Stomach (tissue), 4 donors: ENCODE measurements at regions not wholly inside any gene's neighbourhood (a gene's known extent, or its start where the extent isn't known, plus 50 kb on each side); places are given as distances from the start of the nearest gene placed in this dataset.
"Not testable (repeated sequence)": the region's sequence is repeated elsewhere in the genome, so short reads cannot be mapped to it uniquely, and the experiment has no call there.

ENCODE experiments used
- CTCF ChIP-seq, 7 experiments: fragments of 450-650 bp in 4 of 7; fragments of 200-600 bp in 3 of 7; sonication (generic) in 3 of 7; IDR thresholded peaks; one replicate each; pipeline ENCODE4 v1.5.1; 2016 to 2019; ENCODE audit warnings: antibody characterized with exemption in 7 of 7, control low read depth in 2 of 7, mild to moderate bottlenecking in 1 of 7
- EP300 ChIP-seq: sonication (generic); formaldehyde crosslinking; IDR thresholded peaks from one replicate; pipeline ENCODE4 v1.6.1; 2017; ENCODE audit warnings: antibody characterized with exemption

GRCh38 chr6:146939456-146939855 lies 264.8 kb upstream of the STXBP5 start:
- TF ChIP-seq CTCF (IDR thresholded peaks at IDR 0.05); EP300: not testable (repeated sequence)
